ENCODE measurements at regions not wholly inside any gene's neighbourhood (a gene's known extent, or its start where the extent isn't known, plus 50 kb on each side); places are given as distances from the start of the nearest gene placed in this dataset.
"Not testable (repeated sequence)": the region's sequence is repeated elsewhere in the genome, so short reads cannot be mapped to it uniquely, and the experiment has no call there.

DNA sequence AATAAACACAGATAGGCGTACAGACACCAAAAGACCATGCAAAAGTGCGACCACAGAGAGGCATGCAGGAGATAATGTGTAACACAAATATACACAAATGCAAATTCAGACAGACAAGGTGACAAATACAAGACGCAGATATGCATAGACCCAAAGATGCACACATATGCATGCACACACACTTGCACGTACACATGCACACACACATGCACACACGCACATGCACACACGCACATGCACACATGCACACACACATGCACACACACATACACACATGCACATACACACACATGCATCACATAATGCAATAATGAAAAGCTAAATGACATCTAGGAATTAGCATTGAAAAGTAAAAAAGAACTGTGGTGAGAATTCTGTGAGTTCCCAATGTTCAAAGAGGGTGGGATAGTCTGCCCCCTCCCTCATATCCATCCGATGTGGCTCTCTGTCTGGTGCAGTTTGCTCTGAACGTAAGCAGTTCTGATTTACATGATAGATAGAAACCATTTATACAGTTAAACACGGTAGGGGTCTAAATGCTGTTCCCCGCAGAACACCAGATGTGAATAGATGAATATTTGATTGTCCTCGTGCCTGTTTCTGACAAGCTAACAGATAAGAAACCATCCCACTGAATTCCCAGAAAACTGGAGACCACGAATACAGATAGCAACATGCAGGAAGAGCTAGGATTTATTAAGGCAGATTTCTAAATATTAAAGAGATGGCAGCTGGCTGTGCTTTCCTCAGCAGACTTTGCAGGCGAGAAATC lies 186.1 kb downstream of the TMEM114 start:
- H3K27ac ChIP-seq = no peak overlapping the region
- no peak for TF ChIP-seq CTCF (IDR thresholded peaks at IDR 0.05)
- TF ChIP-seq EZH2 (IDR thresholded peaks at IDR 0.05) = no peak
- no peak for TF ChIP-seq EZH2phosphoT487 (IDR thresholded peaks at IDR 0.05)
- no peaks in the 10 kb centered on the region for H3K27me3 ChIP-seq
- peaks cover 2% of the 10 kb centered on the region for H3K27me3 Mint-ChIP-seq (ENCODE audit: insufficient read depth, low read depth)
- H3K9ac ChIP-seq = no peak overlapping the region
- no peak for DNase-seq (ENCODE audit: low spot score)
- H3K27ac Mint-ChIP-seq = no peak overlapping the region
- H3K4me1 ChIP-seq = peaks cover 8% of the 10 kb centered on the region
- no peaks in the 10 kb centered on the region for H3K36me3 Mint-ChIP-seq
- H2AFZ ChIP-seq (replicated peaks) = no peak overlapping the region
- no peaks in the 10 kb centered on the region for H3K9me3 Mint-ChIP-seq
- H4K20me1 ChIP-seq (ENCODE audit: low read depth) = no peaks in the 10 kb centered on the region
- no peak overlapping the region for H3K4me2 ChIP-seq
- H3K4me1 Mint-ChIP-seq = no peaks in the 10 kb centered on the region
- no peaks in the 10 kb centered on the region for H3K9me3 ChIP-seq (ENCODE audit: low read depth)
- H3F3A ChIP-seq (ENCODE audit: low read depth) = no peaks in the 10 kb centered on the region
- no peaks in the 10 kb centered on the region for H3K36me3 ChIP-seq
- H3K4me3 Mint-ChIP-seq = no peak overlapping the region
- no peak overlapping the region for H3K4me3 ChIP-seq
- no peaks in the 10 kb centered on the region for H3K79me2 ChIP-seq (ENCODE audit: low read depth)

DNA sequence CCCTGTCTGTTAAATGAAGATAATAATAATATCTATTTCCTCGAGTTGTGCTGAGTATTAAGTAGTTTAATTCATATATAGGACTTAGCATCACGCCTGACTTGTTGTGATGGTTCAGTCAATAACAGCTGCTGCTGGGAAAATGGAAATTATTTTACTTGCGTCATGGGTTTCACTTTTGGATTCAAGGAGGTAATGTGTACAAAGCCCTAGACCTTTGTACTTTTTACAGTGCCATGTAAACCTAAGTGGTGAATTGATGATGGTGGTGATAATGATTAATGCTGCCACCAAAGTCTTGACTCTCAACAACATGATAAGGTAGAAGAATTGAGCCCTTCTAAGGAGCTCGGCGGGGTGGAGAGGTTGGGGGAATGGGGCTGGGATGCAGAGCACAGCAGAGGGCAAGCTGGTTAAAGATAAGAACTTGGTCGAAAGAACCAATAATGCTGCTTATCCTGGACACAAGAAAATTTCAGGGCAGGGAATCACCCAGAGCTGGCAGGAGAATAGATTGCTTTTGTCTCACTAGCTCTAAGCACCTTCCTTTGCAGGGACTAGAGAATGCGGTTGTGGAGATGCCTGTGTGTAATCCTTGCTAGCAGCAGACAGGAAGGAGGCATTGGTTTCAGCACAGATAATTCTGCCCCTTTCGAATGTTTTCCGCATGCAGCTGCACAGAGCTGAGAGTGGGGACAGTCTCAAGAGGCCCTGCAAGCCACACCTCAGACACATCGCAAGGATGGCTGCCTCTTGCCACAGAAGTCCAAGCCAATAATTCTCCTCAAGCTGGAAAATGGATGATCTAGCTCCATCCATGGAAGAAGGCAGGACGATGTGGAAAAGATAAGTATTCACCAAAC lies 187.1 kb downstream of the TMEM114 start:
- Mint-ChIP-seq H3K9me3 (no peaks in the 10 kb centered on the region), H3K27me3 (ENCODE audit: insufficient read depth, low read depth) (peaks cover 5% of the 10 kb centered on the region), H3K4me3 (no peak overlapping the region), H3K4me1 (no peaks in the 10 kb centered on the region), H3K27ac (no peak overlapping the region), H3K36me3 (no peaks in the 10 kb centered on the region)
- H3K4me3 ChIP-seq = no peak overlapping the region
- peaks cover 8% of the 10 kb centered on the region for H3K4me1 ChIP-seq
- no peak for TF ChIP-seq CTCF (IDR thresholded peaks at IDR 0.05)
- TF ChIP-seq EZH2phosphoT487 (IDR thresholded peaks at IDR 0.05) = no peak
- no peak for TF ChIP-seq EZH2 (IDR thresholded peaks at IDR 0.05)
- no peaks in the 10 kb centered on the region for H3K36me3 ChIP-seq
- H3K9me3 ChIP-seq (ENCODE audit: low read depth) = no peaks in the 10 kb centered on the region
- peak; percentile 30 for DNase-seq (ENCODE audit: low spot score)
- no peaks in the 10 kb centered on the region for H3F3A ChIP-seq (ENCODE audit: low read depth)
- H3K27me3 ChIP-seq = no peaks in the 10 kb centered on the region
- no peaks in the 10 kb centered on the region for H4K20me1 ChIP-seq (ENCODE audit: low read depth)
- H3K9ac ChIP-seq = no peak overlapping the region
- no peak overlapping the region for H3K27ac ChIP-seq
- H2AFZ ChIP-seq (replicated peaks) = peak overlapping the region; percentile 53
- peak overlapping the region; percentile 27 for H3K4me2 ChIP-seq
- no peaks in the 10 kb centered on the region for H3K79me2 ChIP-seq (ENCODE audit: low read depth)

GRCh38 chr16:8400683-8401082 lies 189.6 kb downstream of the TMEM114 start:
- H3K27ac ChIP-seq; H3K4me2 ChIP-seq; H4K20me1 ChIP-seq (ENCODE audit: low read depth); DNase-seq (ENCODE audit: low spot score); H3K9me3 ChIP-seq (ENCODE audit: low read depth); H3K4me1 Mint-ChIP-seq; H3K27ac Mint-ChIP-seq; H3K4me3 ChIP-seq; H3K79me2 ChIP-seq (ENCODE audit: low read depth); H3F3A ChIP-seq (ENCODE audit: low read depth); H3K4me1 ChIP-seq; H2AFZ ChIP-seq (replicated peaks); H3K36me3 ChIP-seq; H3K27me3 Mint-ChIP-seq (ENCODE audit: insufficient read depth, low read depth); H3K36me3 Mint-ChIP-seq; H3K9me3 Mint-ChIP-seq; H3K4me3 Mint-ChIP-seq; H3K27me3 ChIP-seq; H3K9ac ChIP-seq: not testable (repeated sequence)

GRCh38 chr16:8398548-8398947 lies 191.8 kb downstream of the TMEM114 start:
- no peaks in the 10 kb centered on the region for H3K27me3 ChIP-seq
- no peaks in the 10 kb centered on the region for H3K9me3 ChIP-seq (ENCODE audit: low read depth)
- no peak overlapping the region for H3K27ac Mint-ChIP-seq
- no peaks in the 10 kb centered on the region for H3K79me2 ChIP-seq (ENCODE audit: low read depth)
- no peak overlapping the region for H3K4me3 Mint-ChIP-seq
- H2AFZ ChIP-seq (replicated peaks) = no peak overlapping the region
- TF ChIP-seq CTCF (IDR thresholded peaks at IDR 0.05) = no peak
- H4K20me1 ChIP-seq (ENCODE audit: low read depth) = no peaks in the 10 kb centered on the region
- no peak overlapping the region for H3K9ac ChIP-seq
- H3K27me3 Mint-ChIP-seq (ENCODE audit: insufficient read depth, low read depth) = peaks cover 2% of the 10 kb centered on the region
- no peak for DNase-seq (ENCODE audit: low spot score)
- no peaks in the 10 kb centered on the region for H3K36me3 ChIP-seq
- H3K4me1 Mint-ChIP-seq = no peaks in the 10 kb centered on the region
- H3K4me1 ChIP-seq = peaks cover 5% of the 10 kb centered on the region
- no peak overlapping the region for H3K4me2 ChIP-seq
- no peaks in the 10 kb centered on the region for H3K9me3 Mint-ChIP-seq
- no peaks in the 10 kb centered on the region for H3K36me3 Mint-ChIP-seq
- H3F3A ChIP-seq (ENCODE audit: low read depth) = no peaks in the 10 kb centered on the region
- H3K27ac ChIP-seq = no peak overlapping the region
- H3K4me3 ChIP-seq = no peak overlapping the region

Data from neural progenitor cell (in vitro differentiated cells).